ENCODE measurements at regions not wholly inside any gene's neighbourhood (a gene's known extent, or its start where the extent isn't known, plus 50 kb on each side); places are given as distances from the start of the nearest gene placed in this dataset.

GRCh38 chr1:170790651-170791071 lies 126.7 kb downstream of the PRRX1 start:
- TF ChIP-seq CTCF (IDR thresholded peaks at IDR 0.05), result no peak
- TF ChIP-seq POLR2A (IDR thresholded peaks at IDR 0.05), result no peak

Measured in ovary (tissue), 3 donors.